Colonic mucosa (tissue), 4 donors: ENCODE measurements at regions not wholly inside any gene's neighbourhood (a gene's known extent, or its start where the extent isn't known, plus 50 kb on each side); places are given as distances from the start of the nearest gene placed in this dataset.

Experiments
- DNase-seq: peaks from one replicate; pipeline ENCODE4 v3.0.0-alpha.2; 2020
- H3K27ac ChIP-seq: fragments of 200-600 bp; one replicate; pipeline ENCODE4 v1.8.0; 2021
- H3K27me3 ChIP-seq: fragments of 200-600 bp; one replicate; pipeline ENCODE4 v1.8.0; 2021
- H3K36me3 ChIP-seq: fragments of 200-600 bp; one replicate; pipeline ENCODE4 v1.8.0; 2021
- H3K4me1 ChIP-seq: fragments of 200-600 bp; one replicate; pipeline ENCODE4 v1.8.0; 2021; ENCODE audit warnings: mild to moderate bottlenecking
- H3K4me3 ChIP-seq: fragments of 200-600 bp; one replicate; pipeline ENCODE4 v1.8.0; 2021
- H3K9ac ChIP-seq, 2 donors: one replicate each; pipeline ENCODE4 v1.7.0; 2013; ENCODE audit warnings: control low read depth in 2 of 2, low read depth in 2 of 2, low read length in 2 of 2
- H3K9me3 ChIP-seq: fragments of 200-600 bp; one replicate; pipeline ENCODE4 v1.8.0; 2021
- CTCF ChIP-seq: fragments of 200-600 bp; IDR thresholded peaks from one replicate; pipeline ENCODE4 v1.8.0; 2022; ENCODE audit warnings: antibody characterized with exemption, mild to moderate bottlenecking
- intact Hi-C: fragments of 100-400 bp; cut with DNase I; formaldehyde crosslinking; loops from one replicate; pipeline ENCODE4 v1.14.1; 2022
- donor health status: healthy.
- donor health status: DM: no; HTN: no; CAD: no.
- donor health status: DM: no; HTN: no; CAD: no.

- TF ChIP-seq CTCF, result no peak
- no peak overlapping the region for H3K27ac ChIP-seq
- H3K9me3 ChIP-seq, result no peaks in the 10 kb centered on the region
- no peak for DNase-seq
- H3K27me3 ChIP-seq, result no peaks in the 10 kb centered on the region
- no peak overlapping the region for H3K4me3 ChIP-seq
- no peaks in the 10 kb centered on the region for H3K4me1 ChIP-seq
- intact Hi-C loops, result no loop called here
- H3K36me3 ChIP-seq, result no peaks in the 10 kb centered on the region
- H3K9ac ChIP-seq, result no peak overlapping the region
Measured at GRCh38 chrX:122026665-122027064, 979.3 kb downstream of the GLUD2 start.

DNA sequence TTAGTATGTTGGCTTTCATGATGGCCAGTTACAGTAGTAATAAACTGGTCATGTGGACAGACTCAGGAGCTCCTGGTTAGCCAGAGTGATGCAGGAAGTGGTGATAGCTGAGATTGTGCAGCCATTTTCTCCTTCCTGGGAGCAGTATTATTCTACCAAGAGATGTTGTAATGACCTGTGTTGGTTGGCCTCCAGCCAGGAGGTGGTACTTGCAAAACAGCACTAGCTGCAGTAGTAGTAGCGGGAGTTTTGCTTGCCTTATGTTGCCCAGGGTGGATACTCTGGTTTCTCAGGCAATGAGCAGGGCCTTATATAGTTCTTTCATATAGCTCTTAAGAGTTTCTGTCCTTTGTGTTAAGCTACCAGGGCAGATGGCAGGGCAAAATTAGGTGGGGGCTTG lies 998.8 kb downstream of the GLUD2 start:
- Histone ChIP-seq H3K9ac (no peak overlapping the region), H3K27me3 (no peaks in the 10 kb centered on the region), H3K27ac (no peak overlapping the region), H3K9me3 (no peaks in the 10 kb centered on the region), H3K36me3 (no peaks in the 10 kb centered on the region), H3K4me1 (no peaks in the 10 kb centered on the region), H3K4me3 (no peak overlapping the region)
- DNase-seq, result no peak
- no peak for TF ChIP-seq CTCF
- intact Hi-C loops, result no loop called here

GRCh38 chrX:122046815-122047214 lies 999.4 kb downstream of the GLUD2 start:
- no peaks in the 10 kb centered on the region for H3K9me3 ChIP-seq
- no peak for DNase-seq
- no peak overlapping the region for H3K27ac ChIP-seq
- intact Hi-C loops, result no loop called here
- H3K9ac ChIP-seq, result no peak overlapping the region
- TF ChIP-seq CTCF, result no peak
- H3K27me3 ChIP-seq, result no peaks in the 10 kb centered on the region
- H3K4me3 ChIP-seq, result no peak overlapping the region
- H3K36me3 ChIP-seq, result no peaks in the 10 kb centered on the region
- no peaks in the 10 kb centered on the region for H3K4me1 ChIP-seq

GRCh38 chrX:122047261-122047660 lies 999.9 kb downstream of the GLUD2 start:
- H3K27ac ChIP-seq, result no peak overlapping the region
- H3K4me1 ChIP-seq, result no peaks in the 10 kb centered on the region
- intact Hi-C loops, result no loop called here
- H3K4me3 ChIP-seq, result no peak overlapping the region
- no peak overlapping the region for H3K9ac ChIP-seq
- no peak for TF ChIP-seq CTCF
- DNase-seq, result no peak
- H3K9me3 ChIP-seq, result no peaks in the 10 kb centered on the region
- no peaks in the 10 kb centered on the region for H3K36me3 ChIP-seq
- no peaks in the 10 kb centered on the region for H3K27me3 ChIP-seq

DNA sequence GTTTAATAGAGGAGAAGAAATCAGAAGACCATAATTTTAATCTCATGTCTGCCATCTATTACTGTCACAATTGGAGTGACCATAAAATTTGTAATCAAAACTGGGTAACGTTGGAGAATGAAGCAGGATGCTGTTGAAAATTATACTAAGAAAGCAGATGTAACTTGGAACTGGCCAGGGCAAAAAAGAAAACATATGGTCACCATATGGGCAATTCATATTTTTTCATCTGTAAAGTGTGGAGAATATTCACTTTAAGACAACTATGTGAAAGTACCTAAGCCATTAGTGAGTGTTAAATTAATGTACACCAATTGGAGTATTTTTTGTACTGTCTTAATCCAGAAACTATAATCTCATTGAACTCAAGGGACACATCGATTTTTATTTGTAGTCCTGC lies 1008.0 kb downstream of the GLUD2 start:
- Histone ChIP-seq H3K4me3 (no peak overlapping the region), H3K27ac (no peak overlapping the region), H3K9me3 (no peaks in the 10 kb centered on the region), H3K36me3 (no peaks in the 10 kb centered on the region), H3K4me1 (no peaks in the 10 kb centered on the region), H3K9ac (no peak overlapping the region), H3K27me3 (no peaks in the 10 kb centered on the region)
- DNase-seq, result no peak
- intact Hi-C loops, result no loop called here
- no peak for TF ChIP-seq CTCF
